D341Med (cell line): ENCODE measurements at regions not wholly inside any gene's neighbourhood (a gene's known extent, or its start where the extent isn't known, plus 50 kb on each side); places are given as distances from the start of the nearest gene placed in this dataset.

Experiments
- DNase-seq: peaks from one replicate; pipeline ENCODE4 v3.0.0; 2012; ENCODE audit warnings: low spot score

DNA sequence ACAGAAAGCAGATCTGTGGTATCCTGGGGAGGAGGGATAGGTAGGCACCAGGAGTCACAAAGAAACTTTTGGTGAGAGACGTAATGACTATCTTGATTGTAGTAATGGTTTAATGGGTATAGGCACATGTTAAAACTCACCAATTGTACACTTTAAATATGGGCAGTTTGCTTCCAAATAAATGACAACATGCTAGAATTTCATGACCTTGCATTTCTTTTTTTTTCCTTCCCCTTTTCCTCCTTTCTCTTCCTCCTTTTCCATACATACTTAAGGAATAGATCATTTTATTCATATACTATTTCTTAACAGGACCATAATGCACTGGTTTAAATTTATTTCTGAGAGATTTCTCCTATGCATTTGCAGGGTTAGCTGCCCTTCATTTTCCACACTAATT lies 341.8 kb downstream of the TMEM182 start:
- DNase-seq: no peak

DNA sequence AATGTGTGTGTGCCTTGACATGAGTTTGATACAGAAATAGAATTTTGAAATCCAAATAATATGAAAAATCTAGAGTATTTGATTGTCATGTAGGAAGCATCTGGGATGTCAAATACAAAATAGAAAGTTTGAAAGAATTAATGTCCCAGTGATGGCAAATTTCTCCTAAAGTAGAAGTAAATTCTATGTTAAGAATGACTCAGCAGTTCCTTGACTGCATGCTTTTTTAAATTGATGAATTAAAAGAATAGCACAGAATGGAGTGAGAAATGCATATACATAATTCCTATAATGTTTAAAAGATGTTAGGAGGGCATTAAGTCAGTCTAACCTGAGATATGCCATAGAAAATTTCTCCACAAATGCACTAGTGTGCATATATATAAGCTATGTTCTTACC lies 357.5 kb downstream of the TMEM182 start:
- no peak for DNase-seq

DNA sequence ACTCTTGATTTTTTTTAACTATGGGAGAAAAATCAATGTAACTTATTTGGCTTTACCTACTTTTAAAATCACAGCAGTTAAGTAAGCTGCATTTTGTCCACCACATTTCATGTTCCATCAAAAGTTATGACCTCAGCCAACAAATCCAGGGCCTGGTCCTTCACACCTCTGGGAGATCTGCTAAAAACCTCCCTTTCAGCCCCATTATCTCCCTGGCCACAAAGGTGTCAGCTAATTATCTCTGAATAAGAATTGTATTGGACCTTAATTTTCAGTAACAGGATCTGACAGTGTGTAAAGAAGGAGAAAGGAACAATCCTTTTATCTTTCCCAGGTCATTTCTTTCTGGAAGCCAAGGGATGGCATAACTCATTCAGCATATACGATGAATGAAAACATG lies 359.3 kb downstream of the TMEM182 start:
- no peak for DNase-seq

DNA sequence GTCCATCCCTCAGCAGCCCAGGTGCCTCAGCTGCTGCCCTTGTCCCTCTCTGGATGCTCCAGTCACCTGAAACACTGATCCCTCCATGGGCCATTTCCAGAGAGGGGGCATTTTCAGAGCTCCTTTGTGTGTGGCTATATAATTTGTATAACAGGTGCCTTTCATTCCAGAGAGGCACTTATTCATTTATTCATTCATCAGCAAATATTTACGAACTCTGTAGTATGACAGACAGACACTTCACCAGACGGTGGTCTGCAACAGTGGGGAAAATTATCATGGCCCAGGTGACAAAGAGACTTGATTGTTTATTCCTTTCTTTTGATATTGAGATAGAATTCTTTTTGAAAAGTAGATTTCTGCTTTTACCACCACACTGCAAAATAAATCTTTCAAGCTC lies 361.7 kb downstream of the TMEM182 start:
- DNase-seq: no peak

DNA sequence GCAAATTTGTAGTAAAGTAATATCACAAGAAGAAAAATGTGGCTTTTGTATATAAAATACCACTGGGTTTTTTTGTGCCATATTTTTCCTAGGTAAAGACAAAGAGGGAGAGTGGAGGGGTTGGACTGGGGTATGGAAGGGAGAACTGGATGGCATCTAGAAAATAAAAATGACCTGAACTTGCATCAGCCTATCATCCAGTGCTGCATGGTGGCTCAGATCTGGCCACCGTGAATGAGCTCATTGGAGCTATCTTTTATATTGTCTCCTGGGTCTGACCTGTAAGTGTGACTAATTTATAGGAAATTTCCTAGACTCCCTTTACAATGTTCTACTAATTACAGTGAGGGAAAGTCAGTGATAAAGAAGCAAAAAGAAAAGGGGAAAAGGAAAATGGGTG lies 369.0 kb downstream of the TMEM182 start:
- no peak for DNase-seq

DNA sequence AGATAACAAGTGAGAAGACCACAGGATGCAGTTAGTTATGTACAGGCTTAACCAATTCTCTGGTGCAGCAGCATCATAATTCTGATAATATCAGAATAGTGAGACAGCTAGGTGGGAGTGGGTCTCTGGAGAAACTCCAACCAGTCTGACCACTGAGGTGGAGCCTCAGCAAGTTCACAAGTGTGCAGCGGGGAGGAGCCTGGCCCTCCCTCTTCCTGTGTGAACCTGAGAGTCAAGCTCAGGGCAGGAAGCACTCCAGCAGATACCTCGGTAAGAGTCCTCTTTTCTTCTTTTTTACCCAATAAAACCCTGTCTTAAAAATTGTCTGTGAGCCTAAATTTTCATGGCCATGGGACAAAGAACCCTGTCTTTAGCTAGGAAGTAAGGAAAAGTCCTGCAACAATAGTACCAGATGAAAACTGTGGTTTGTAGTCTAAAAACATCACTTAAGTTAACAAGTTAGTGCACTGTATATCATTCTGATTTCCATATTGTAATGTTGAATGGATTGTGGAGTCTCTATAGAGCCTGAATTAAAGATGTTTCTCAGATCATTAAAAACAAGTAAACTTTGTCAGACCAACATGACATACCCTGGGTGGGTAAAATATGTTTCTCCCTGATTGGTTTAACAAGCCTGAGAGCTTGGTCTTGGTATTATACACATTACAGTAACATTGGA lies 370.8 kb downstream of the TMEM182 start:
- DNase-seq: no peak

DNA sequence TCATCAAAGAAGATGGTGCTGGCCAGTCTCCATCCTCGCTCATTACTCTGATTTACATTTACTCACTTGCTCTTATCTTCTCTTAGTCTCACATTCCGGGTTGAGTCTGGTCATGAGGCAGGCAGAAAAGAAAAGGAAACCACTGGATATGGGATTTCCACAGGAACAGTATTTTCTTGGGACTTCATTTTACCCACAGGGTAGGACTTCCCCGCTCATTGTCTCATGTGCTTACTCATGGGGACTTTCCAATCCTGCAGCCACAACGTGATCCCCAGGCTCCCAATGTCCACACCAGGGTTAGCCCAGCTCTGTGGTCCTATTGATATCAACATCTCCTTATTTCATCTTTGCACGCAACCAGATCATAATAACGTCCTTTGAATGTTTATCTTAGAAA lies 373.8 kb downstream of the TMEM182 start:
- DNase-seq: no peak

DNA sequence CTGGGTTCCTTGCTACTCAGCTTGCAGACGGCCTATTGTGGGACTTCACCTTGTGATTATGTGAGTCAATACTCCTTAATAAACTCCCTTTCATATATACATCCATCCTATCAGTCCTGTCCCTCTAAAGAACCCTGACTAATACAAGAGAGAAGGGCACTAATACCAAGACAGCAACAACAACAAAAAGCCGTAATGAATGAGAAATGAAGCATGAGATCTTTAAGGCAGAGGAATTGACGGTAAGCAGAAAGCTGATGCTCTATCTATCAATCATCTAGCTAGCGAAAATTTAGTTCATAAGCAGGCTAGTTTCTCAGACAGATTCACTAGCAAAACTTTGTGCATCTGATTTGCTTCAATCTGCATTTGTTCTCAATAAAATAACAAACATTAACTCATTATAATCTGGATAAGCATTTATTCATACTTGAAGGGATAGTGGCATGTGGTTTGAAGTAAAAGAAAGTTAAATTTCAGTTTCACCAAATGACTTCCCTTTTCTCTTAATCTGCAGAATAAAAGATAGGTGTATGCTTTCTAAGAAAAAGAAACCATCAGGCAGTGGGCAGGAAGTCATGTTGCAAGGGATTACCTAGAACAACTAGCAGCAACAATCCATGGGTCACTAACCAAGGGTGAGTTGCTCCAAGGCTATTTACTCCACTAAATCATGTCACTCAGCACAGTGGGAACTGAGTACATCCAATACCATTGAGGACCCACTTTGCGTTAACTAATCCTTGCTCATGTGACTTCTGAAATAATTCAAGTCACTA lies 376.5 kb downstream of the TMEM182 start:
- no peak for DNase-seq

DNA sequence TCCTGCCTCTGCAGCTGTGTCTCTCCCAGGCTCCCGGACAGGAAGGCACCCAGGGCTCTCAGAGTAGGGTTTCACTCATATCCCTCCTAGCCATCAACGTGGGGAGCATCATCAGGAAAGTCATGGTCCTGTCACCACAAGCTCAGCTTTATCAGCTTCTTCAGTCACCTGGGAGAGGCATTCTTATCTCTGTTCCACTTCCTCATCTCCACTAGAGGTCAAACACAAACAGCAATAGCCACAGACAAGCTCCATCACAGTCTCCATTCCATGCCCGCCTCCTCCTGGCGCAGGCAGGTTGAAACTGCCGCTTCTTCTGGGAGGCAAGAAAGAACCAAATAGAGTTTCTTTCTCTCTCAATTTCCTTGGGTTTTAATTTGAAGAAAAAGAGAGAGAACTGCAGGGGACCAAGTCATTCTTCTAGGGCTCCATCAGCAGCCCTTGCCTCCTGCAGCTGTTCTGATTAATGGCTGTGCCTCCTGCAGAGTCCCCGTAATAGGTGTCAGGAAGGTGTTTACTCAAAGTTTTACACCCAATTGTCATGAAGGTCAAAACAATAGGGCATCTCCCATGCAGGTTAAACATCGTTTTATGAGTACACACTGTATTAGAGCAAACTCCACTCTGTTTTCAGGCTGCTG lies 377.9 kb downstream of the TMEM182 start:
- DNase-seq: no peak

DNA sequence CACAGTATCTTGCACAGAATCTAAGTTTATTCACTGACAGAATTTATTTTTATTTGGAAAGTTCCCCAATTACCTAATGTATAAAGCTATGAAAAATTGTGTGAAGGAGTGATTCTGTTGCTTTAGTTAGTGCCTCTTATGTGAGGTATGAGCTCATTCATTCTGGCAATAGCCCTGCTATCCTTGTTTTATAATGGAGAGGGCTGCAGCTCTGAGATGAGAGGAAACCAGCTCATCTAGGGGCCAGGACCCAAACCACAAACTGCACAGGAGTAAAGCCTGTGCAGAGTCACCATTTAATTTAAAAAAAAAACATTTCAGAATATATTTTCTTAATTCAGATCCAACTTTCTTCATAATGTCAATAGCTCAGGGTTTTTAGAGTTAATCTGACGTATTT lies 383.0 kb downstream of the TMEM182 start:
- DNase-seq: no peak

DNA sequence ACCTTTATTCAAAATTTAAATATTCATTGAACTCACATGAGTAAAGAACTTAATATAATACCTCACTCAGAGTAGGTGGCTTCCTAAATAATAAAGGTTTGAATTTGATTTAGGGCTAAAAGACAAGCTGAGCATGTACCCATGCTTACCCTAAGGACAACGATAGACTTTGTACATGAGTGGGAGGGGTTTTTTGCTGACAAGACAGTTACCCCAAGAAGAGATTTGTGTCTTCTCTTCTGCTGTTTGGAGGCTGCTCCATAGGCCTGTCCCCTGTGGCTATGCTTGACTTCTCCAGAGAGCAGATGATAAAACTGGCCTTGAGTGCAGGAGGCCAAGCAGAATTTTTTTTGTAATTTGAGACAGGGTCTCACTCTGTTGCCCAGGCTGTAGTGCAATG lies 383.9 kb downstream of the TMEM182 start:
- no peak for DNase-seq

DNA sequence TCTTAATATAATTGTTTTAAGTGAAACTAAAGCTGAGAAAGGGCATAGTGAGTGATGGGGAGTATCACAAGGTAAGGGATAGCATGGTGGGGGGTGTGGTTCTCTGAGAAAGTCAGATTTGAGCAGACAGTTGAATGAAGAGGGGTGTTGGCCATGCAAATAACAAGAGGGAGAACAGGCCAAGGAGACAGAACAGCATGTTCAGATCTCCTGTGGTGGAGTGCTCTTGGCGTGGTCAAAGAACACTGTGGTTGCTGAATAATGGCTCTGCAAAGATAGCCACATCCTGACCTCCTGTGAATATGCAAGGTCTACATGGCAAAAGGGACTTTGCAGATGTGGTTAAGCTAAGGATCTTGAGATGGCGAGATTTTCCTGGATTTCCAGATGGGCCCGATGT lies 389.2 kb downstream of the TMEM182 start:
- DNase-seq: no peak

DNA sequence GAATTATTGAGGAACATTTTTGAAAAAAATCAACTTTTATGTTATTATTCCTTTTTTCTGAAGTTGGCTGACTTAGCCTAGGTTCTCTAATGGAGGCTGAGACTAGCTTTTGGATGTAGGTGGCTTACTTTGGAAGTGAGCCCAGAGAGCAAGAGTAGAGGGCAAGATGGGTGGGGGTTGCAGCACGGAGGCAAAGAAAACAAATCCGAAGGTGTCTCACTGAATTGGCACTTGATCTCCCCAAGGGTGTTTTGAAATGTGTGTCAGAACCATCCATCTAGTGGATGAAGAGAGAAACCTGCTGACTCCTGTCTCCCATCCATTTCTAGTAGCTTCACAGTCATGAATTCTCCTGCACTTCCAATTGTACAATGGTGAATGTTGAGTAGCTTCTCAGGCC lies 390.7 kb downstream of the TMEM182 start:
- DNase-seq: no peak

DNA sequence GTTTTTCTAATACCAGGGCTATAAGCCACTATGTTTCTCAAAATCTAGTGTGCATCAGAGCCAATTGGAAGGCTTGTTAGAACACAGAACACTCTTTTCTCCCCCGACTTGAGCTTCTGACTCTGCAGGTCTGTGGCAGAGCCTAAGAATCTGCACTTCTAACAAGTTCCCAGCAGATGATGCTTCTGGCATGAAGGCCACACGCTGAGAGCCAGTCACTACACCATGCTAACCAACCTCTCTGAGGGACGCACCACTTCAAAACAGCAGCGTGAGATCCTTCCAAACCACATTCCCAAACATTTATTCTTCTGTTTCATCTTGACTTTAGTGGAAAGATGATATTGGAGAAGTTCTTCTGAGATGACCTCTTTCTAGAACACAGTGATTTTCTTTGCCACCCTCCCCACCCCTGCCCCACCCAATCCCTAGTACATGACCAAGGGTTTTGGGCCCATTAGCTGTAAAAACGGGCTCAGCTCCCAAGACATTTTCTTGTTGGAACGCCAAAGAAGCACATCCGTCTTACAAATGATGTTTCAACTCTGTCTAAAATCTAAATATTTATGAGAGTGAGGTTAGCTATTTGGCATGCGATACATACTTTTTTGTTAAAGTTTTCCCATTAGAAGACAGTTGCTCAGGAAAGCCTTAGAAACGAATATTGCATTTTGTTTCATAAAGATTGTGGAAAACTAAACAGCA lies 391.9 kb downstream of the TMEM182 start:
- DNase-seq: no peak

DNA sequence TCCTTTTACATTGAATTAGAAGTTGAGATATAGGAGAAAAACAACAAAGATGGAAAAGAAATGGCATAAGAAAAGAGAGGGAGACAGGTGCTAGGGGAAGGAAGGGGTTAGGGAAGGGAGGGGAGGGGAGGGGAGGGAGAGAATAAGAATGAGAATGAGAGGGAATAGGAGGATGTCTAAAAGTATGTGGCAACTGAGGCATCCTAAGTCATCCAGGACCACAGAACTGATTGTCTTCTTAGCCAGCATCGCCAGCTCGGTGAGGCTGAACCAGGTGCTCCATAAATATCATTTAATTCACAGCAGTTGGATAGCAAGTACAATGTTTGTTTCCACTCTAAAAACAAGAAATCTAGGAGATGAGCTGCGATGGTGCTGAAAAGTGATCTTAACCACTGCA lies 393.5 kb downstream of the TMEM182 start:
- DNase-seq: no peak

DNA sequence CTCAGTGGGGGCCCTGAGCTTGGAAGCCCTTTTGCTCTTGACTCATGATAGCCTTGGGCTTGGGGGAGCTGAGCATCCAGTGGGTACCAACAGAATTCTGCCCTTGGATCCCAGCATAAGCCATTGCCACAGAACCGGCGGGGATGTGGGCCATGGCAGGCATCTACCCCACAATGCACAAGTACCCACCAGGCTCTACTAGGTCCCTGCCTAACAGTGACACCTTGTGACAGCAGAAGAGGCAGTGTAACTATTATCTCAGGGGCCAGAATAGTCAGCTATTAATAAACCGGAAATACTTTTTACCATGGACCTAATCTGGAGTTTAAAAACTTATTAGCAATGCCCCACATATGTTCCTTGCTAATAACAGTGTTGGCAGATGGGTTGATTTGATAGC lies 397.2 kb downstream of the TMEM182 start:
- peak; percentile 50 for DNase-seq

DNA sequence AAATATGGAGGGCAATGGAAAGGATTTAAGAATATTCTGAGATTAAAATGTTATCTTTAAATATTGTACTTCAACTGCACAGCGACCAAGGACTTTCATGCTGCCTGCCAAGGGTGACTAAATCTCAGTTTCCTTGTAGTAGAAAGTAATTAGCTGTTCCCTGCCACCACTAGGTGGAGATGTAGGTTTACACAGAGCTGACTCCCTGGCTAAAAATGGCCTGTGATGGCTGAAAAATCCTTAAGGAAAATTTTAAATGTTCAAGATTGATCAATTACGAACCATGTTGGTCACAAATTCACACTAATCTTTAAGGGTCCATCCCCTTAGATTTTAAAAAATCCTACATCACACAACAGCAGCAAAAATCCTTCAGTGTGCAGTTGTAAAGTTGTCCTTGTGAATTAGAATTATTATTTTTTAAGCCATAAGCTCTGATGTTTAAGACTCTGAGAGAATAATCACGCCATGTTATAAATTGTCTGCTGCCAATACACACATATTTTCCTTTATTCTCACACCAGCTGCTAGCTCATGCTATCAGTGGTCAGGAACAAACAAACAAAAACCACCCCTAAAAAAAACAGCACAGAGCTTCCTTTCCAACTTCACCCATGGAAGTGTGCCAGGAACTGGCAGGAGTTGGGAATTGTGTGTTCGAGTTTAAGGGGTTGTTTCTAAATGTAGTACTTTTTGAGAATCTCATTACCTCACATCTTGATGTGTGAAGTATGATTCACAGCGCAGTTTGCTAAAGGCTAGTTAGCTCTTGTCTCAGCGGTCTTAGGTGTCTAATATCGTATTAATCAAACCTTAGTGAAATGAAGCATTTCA lies 399.8 kb downstream of the TMEM182 start:
- DNase-seq: peak; percentile 63

DNA sequence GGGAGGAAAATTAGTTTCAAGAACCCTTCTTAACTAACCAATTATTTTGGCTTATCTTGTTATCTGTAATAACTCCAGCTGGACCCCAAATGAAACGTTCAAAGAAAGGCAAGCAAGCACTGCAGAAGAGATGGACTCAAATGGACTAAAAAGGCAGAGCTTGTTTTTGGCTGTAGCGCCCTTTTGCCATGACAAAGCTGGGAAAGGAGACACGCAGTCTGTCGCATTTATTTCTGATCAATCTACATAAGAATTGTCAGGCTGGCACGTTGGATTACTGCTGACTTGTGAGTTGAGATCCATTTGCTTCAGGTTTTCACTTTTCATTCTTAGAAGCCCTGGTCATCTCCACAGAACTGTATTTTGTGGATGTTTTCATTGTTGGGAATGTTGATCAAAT lies 402.9 kb downstream of the TMEM182 start:
- no peak for DNase-seq

DNA sequence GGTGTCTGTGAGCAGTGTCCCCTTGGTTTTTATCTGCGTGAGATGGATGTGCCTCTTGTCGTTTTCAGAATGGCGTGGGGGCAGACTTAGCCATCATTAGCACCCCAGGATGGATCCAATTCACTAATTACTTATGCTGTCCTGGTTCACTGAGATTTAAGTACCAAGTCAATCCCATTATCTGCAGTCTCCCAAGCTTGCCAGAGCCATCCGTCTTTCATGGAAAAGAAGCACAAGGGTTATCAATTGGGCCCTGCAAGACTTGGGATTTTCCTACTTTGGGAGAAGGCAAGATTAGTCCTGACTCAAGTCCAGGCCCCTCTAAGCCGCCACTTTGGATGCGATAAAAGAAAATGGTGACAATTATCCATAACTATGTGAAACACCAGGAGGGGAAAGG lies 404.0 kb downstream of the TMEM182 start:
- no peak for DNase-seq

DNA sequence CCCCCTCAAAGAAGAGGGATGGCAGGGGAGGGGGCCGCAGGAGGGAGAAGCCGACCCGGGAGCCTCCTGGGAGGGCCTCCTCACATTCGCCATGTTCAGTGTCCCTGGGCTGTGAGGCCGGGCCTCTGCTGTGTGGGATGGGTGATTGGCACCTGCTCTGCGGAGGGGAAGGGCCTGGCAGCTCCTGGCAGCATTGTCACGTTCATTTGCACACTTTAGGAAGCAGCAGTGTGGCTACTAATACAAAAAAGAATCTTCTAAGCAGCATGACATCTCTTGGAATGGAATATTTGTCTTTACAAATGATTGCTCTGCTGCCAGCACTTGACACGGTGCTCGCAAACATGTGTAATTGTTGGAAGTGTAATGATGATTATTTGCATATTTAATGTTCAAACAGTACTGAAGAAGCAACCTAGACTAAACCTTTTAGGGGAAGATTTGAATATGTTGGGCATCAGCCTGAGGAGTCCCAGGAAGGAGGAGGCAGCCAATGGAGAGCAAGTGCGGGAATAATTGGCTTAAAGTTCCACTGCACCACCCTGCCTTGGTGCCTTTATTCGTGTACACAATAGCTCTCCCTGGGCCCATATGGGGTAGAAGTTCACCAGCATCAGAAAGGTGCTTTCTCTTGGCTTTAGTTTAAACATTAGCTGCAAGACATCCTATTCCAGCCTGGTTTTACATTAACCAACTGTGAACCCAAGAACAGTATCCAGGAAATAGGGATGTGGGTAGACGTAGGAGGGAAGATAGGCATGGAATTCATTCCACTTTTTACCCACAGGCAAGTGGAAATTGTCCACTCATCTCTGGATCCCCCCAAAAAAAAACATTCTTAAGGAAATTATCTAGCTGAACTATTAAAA lies 404.9 kb downstream of the TMEM182 start:
- DNase-seq: no peak

DNA sequence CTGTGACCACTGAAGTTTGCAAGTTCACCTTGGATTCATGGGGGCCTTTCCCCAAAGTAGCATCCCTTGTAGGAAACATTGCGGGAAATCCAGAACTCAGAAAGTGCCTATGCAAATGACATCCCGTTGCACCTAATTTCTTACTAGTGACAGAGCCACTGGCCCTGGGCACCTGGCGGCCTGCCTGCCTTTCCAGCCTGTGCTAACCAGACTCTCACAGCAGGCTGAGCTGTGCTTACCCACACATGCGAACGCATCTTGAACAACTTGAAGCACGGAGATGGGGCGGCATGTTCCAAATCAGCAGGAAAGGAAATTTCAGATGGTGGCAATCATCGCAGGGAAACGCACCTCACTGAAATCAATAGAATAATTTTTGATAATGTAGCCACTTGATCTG lies 405.8 kb downstream of the TMEM182 start:
- no peak for DNase-seq
